NB4 (cell line): ENCODE measurements at regions not wholly inside any gene's neighbourhood (a gene's known extent, or its start where the extent isn't known, plus 50 kb on each side); places are given as distances from the start of the nearest gene placed in this dataset.

ENCODE experiments used
- CTCF ChIP-seq: IDR thresholded peaks from one replicate; pipeline ENCODE4 v1.5.1; 2012; ENCODE audit warnings: low read depth, low read length
- POLR2A ChIP-seq: IDR thresholded peaks from 2 replicates; pipeline ENCODE4 v1.6.1; 2011; ENCODE audit warnings: mild to moderate bottlenecking; ENCODE audit not compliant: insufficient read length; ENCODE audit errors: extremely low read depth

DNA sequence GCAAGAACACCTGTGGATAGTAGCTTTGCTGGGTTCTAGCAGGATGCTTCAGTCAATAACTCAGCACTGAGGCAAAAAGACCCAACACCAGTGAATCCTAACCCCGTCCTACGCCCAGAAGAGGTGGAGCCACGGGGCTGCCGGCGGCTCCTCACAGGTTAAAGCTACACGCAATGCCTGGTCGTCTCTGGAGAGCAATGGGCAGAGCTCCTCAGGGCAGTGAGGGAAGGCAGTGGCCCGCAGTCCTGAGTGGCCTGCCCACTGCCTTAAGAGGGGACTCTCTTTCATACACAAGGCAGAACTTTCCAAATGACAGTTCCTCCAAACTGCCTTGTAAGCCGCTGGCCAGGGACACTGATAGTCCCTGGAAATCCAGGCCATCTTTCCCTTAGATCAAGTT, 244.2 kb upstream of the IRX2 start:
- no peak for TF ChIP-seq CTCF
- TF ChIP-seq POLR2A = no peak
